K562 (cell line): ENCODE measurements at regions not wholly inside any gene's neighbourhood (a gene's known extent, or its start where the extent isn't known, plus 50 kb on each side); places are given as distances from the start of the nearest gene placed in this dataset.

Experiments
- ATF4 ChIP-seq: fragments of 450-650 bp; formaldehyde crosslinking; IDR thresholded peaks from 2 replicates; pipeline ENCODE4 v1.4.0; 2022; ENCODE audit warnings: mild to moderate bottlenecking, moderate library complexity
- CTCF ChIP-seq, 3 experiments: IDR thresholded peaks in 2 of 3; conservative IDR thresholded peaks in 1 of 3; 2 replicates each; pipeline ENCODE4 v1.5.1; 2011 to 2012; ENCODE audit warnings: low read length in 3 of 3, mild to moderate bottlenecking in 3 of 3, control low read depth in 2 of 3, improper control_type of control experiment in 1 of 3, inconsistent platforms in 1 of 3, low read depth in 1 of 3, mixed read lengths in 1 of 3, moderate library complexity in 1 of 3; ENCODE audit not compliant: insufficient read depth in 2 of 3
- HDAC1 ChIP-seq, 2 experiments: fragments of 450-650 bp; IDR thresholded peaks; 2 replicates each; pipeline ENCODE4 v1.6.1; 2016 to 2017; ENCODE audit warnings: inconsistent platforms in 1 of 2, mild to moderate bottlenecking in 1 of 2, moderate library complexity in 1 of 2
- MAX ChIP-seq: sonication (generic); formaldehyde crosslinking; IDR thresholded peaks from 2 replicates; pipeline ENCODE4 v1.9.0; 2022; ENCODE audit warnings: mild to moderate bottlenecking, missing genetic modification reagents
- POLR2AphosphoS5 ChIP-seq: IDR thresholded peaks from 2 replicates; pipeline ENCODE4 v1.6.1; 2011; ENCODE audit warnings: mild to moderate bottlenecking, low read depth, low read length, moderate library complexity; ENCODE audit not compliant: control insufficient read depth, insufficient read depth
- STAT5B ChIP-seq: fragments of 250-450 bp; sonication (Bioruptor Pico); IDR thresholded peaks from 2 replicates; pipeline ENCODE4 v1.8.0; 2021; ENCODE audit warnings: mild to moderate bottlenecking, inconsistent platforms
- ZBTB40 ChIP-seq, 2 experiments: fragments of 450-650 bp in 1 of 2; sonication (generic) in 1 of 2; formaldehyde crosslinking in 1 of 2; IDR thresholded peaks; 2 replicates each; pipeline versions ENCODE4 v1.7.1 to v1.9.0; 2016 to 2022; ENCODE audit warnings: inconsistent platforms in 1 of 2, mild to moderate bottlenecking in 1 of 2, missing genetic modification reagents in 1 of 2
- ZBTB5 ChIP-seq: fragments of 450-650 bp; IDR thresholded peaks from 2 replicates; pipeline ENCODE4 v1.6.1; 2017; ENCODE audit warnings: antibody characterized with exemption
- ZHX1 ChIP-seq: fragments of 150-350 bp; conservative IDR thresholded peaks from 2 replicates; pipeline ENCODE4 v1.6.1; 2014; ENCODE audit warnings: low read length

- TF ChIP-seq ATF4 (CRISPR knock-in tag) (no peak), ZBTB5 (no peak), MAX (no peak), CTCF (IDR thresholded peaks at IDR 0.05 in 2 of 3, conservative IDR thresholded peaks at IDR 0.05 in 1 of 3; ENCODE audit: insufficient read depth in 2 of 3, low read depth in 1 of 3, low read length in 3 of 3) (no peak), POLR2AphosphoS5 (no peak), HDAC1 (IDR thresholded peaks at IDR 0.05) (no peak), ZBTB40 (IDR thresholded peaks at IDR 0.05) (no peak), ZBTB40 (CRISPR knock-in tag; IDR thresholded peaks at IDR 0.05) (no peak), STAT5B (no peak), ZHX1 (no peak)
Observed at GRCh38 chr4:137611998-137612700, 79.9 kb upstream of the PCDH18 start.
